ENCODE measurements at regions not wholly inside any gene's neighbourhood (a gene's known extent, or its start where the extent isn't known, plus 50 kb on each side); places are given as distances from the start of the nearest gene placed in this dataset.
A peak's percentile ranks its signal among the peaks of the same experiment; 100 is the strongest.
"Not testable (repeated sequence)": the region's sequence is repeated elsewhere in the genome, so short reads cannot be mapped to it uniquely, and the experiment has no call there.

- Histone ChIP-seq H3K4me3 (IDR thresholded peaks at IDR 0.05; ENCODE audit: insufficient read depth, low read depth, low read length) (no peak overlapping the region), H3K9ac (peak overlapping the region; percentile 3; the same call in 1 of the 2 replicates), H3K4me1 (ENCODE audit: low read depth, poor library complexity, severe bottlenecking) (peaks cover 24% of the 10 kb centered on the region), H3K27ac (peak overlapping the region; percentile 44; the same call in 1 of the 2 replicates), H3K27me3 (ENCODE audit: insufficient read depth, low read depth) (no peaks in the 10 kb centered on the region), H2AFZ (ENCODE audit: low read depth) (peak overlapping the region; percentile 35), H3K4me2 (peak overlapping the region; percentile 71), H3K36me3 (ENCODE audit: insufficient read depth) (no peaks in the 10 kb centered on the region), H3K79me2 (ENCODE audit: insufficient read depth, low read depth) (no peaks in the 10 kb centered on the region), H4K20me1 (ENCODE audit: insufficient read depth) (no peaks in the 10 kb centered on the region)
- TF ChIP-seq CTCF (conservative IDR thresholded peaks at IDR 0.05; ENCODE audit: low read depth, low read length): no peak
Measured at GRCh38 chr1:9442278-9442846, 96.9 kb upstream of the SLC25A33 start.

DNA sequence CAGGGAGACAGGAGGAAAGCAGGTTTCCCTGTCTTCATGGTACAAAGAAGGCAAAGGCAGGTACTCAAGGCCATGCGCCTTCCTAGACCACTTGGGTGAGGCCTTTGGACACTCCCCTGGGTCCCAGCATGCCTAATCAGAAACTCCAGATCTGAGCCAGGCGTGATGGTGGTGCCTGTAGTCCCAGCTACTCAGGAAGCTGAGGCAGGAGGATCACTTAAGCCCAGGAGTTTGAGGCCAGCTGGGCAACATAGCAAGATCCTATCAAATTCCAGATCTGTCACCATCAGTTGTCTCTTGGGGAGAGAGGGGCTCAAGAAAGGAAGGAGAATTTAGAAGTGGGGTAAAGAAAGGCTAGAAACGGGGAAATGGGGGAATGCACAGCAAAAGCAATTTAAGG is 96.3 kb upstream of the SLC25A33 start:
- Histone ChIP-seq H3K27ac (peak overlapping the region; percentile 44; the same call in 1 of the 2 replicates), H4K20me1 (ENCODE audit: insufficient read depth) (no peaks in the 10 kb centered on the region), H3K36me3 (ENCODE audit: insufficient read depth) (no peaks in the 10 kb centered on the region), H3K79me2 (ENCODE audit: insufficient read depth, low read depth) (no peaks in the 10 kb centered on the region), H3K4me2 (peak overlapping the region; percentile 71), H3K9ac (peak overlapping the region; percentile 3; the same call in 1 of the 2 replicates), H2AFZ (ENCODE audit: low read depth) (peak overlapping the region; percentile 35), H3K27me3 (ENCODE audit: insufficient read depth, low read depth) (no peaks in the 10 kb centered on the region), H3K4me1 (ENCODE audit: low read depth, poor library complexity, severe bottlenecking) (peaks cover 24% of the 10 kb centered on the region), H3K4me3 (IDR thresholded peaks at IDR 0.05; ENCODE audit: insufficient read depth, low read depth, low read length) (no peak overlapping the region)
- no peak for TF ChIP-seq CTCF (conservative IDR thresholded peaks at IDR 0.05; ENCODE audit: low read depth, low read length)

DNA sequence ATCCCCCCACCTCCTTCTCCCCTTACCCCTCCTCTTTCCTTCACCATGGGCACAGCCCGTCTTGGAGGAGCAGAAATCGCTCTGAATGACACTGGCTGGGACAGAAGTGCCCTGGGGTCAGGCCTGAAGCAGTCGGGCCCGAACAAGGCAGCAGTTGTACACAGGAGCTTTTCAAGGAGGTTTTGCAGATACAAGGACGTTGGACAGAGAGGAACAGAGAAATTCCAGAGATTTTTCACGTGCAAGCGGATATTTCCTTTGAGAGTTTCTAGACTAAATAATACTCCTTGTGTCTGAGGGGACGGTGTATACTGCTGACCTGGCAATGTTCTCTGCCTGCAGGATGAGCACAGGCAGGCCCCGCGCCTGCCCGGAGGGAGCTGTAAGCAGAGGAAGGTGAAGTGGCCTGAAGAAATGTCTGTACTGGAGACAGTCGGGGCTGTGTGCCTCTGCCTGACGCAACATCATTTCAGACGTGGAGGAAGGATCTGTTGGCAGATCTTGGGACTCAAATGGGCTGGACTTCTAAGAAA is 95.3 kb upstream of the SLC25A33 start:
- no peak overlapping the region for H2AFZ ChIP-seq (ENCODE audit: low read depth)
- no peaks in the 10 kb centered on the region for H4K20me1 ChIP-seq (ENCODE audit: insufficient read depth)
- peaks cover 24% of the 10 kb centered on the region for H3K4me1 ChIP-seq (ENCODE audit: low read depth, poor library complexity, severe bottlenecking)
- H3K4me2 ChIP-seq: no peak overlapping the region
- no peak overlapping the region for H3K27ac ChIP-seq
- no peak overlapping the region for H3K9ac ChIP-seq
- no peaks in the 10 kb centered on the region for H3K27me3 ChIP-seq (ENCODE audit: insufficient read depth, low read depth)
- no peak overlapping the region for H3K4me3 ChIP-seq (IDR thresholded peaks at IDR 0.05; ENCODE audit: insufficient read depth, low read depth, low read length)
- H3K79me2 ChIP-seq (ENCODE audit: insufficient read depth, low read depth): no peaks in the 10 kb centered on the region
- no peak for TF ChIP-seq CTCF (conservative IDR thresholded peaks at IDR 0.05; ENCODE audit: low read depth, low read length)
- H3K36me3 ChIP-seq (ENCODE audit: insufficient read depth): no peaks in the 10 kb centered on the region

DNA sequence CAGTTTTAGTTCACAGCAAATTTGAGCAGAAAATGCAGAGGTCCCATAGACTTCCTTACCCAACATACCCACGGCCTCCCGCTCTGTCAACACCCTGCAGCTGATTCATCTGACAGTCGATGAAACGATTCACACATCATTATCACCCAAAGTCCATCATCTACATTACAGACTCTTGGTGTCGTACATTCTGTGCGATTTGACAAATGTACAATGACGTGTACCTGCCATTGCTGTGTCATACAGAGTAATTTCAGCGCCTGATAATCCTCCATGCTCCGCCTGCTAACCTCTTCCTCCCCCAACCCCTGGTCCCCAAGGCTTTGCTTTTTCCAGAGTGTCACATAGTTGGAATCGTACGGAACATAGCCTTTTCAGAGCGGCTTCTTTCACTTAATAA is 94.7 kb upstream of the SLC25A33 start:
- no peak for TF ChIP-seq CTCF (conservative IDR thresholded peaks at IDR 0.05; ENCODE audit: low read depth, low read length)
- Histone ChIP-seq H3K9ac (no peak overlapping the region), H3K4me1 (ENCODE audit: low read depth, poor library complexity, severe bottlenecking) (peaks cover 24% of the 10 kb centered on the region), H3K36me3 (ENCODE audit: insufficient read depth) (no peaks in the 10 kb centered on the region), H3K4me2 (no peak overlapping the region), H3K79me2 (ENCODE audit: insufficient read depth, low read depth) (no peaks in the 10 kb centered on the region), H3K4me3 (IDR thresholded peaks at IDR 0.05; ENCODE audit: insufficient read depth, low read depth, low read length) (no peak overlapping the region), H3K27me3 (ENCODE audit: insufficient read depth, low read depth) (no peaks in the 10 kb centered on the region), H4K20me1 (ENCODE audit: insufficient read depth) (no peaks in the 10 kb centered on the region), H3K27ac (no peak overlapping the region), H2AFZ (ENCODE audit: low read depth) (no peak overlapping the region)

DNA sequence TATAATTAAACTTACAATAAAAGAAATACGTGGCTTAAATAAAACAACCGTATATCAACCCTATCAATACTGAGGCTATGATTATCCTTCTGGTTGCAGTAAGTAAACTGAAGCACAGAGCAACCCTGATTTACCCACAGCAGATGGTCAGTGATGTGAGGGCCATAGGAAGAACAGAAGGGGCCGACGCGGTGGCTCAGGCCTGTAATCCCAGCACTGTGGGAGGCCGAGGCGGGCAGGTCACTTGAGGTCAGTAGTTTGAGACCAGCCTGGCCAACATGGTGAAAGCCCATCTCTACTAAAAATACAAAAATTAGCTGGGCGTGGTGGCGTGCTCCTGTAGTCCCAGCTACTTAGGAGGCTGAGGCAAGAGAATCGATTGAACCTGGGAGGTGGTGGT is 94.2 kb upstream of the SLC25A33 start:
- H3K36me3 ChIP-seq (ENCODE audit: insufficient read depth); H3K79me2 ChIP-seq (ENCODE audit: insufficient read depth, low read depth); H3K27ac ChIP-seq; H3K4me2 ChIP-seq; H2AFZ ChIP-seq (ENCODE audit: low read depth); H3K27me3 ChIP-seq (ENCODE audit: insufficient read depth, low read depth); H3K9ac ChIP-seq; H3K4me3 ChIP-seq (IDR thresholded peaks at IDR 0.05; ENCODE audit: insufficient read depth, low read depth, low read length); H4K20me1 ChIP-seq (ENCODE audit: insufficient read depth): not testable (repeated sequence)
- peaks cover 24% of the 10 kb centered on the region for H3K4me1 ChIP-seq (ENCODE audit: low read depth, poor library complexity, severe bottlenecking)

Measured in KMS-11 (cell line).